NCI-H2171 (cell line): ENCODE measurements at regions not wholly inside any gene's neighbourhood (a gene's known extent, or its start where the extent isn't known, plus 50 kb on each side); places are given as distances from the start of the nearest gene placed in this dataset.

Experiments
- DNase-seq: peaks from one replicate; lab custom pipeline; 2025; lab: John Stamatoyannopoulos, UW

GRCh38 chr6:1515280-1515679 is 94.4 kb upstream of the FOXC1 start:
- no peak for DNase-seq

GRCh38 chr6:1515781-1516180 is 93.9 kb upstream of the FOXC1 start:
- DNase-seq = no peak

GRCh38 chr6:1516742-1517520 is 92.8 kb upstream of the FOXC1 start:
- DNase-seq = no peak

- DNase-seq = no peak
Observed at GRCh38 chr6:1518855-1519254, 90.9 kb upstream of the FOXC1 start.

GRCh38 chr6:1519597-1519996 is 90.1 kb upstream of the FOXC1 start:
- DNase-seq = no peak

GRCh38 chr6:1522779-1523178 is 86.9 kb upstream of the FOXC1 start:
- no peak for DNase-seq

- DNase-seq = no peak
Observed at GRCh38 chr6:1524040-1524480, 85.7 kb upstream of the FOXC1 start.

- DNase-seq = no peak
Observed at GRCh38 chr6:1525364-1526038, 84.2 kb upstream of the FOXC1 start.

GRCh38 chr6:1526398-1527072 is 83.2 kb upstream of the FOXC1 start:
- DNase-seq = no peak

GRCh38 chr6:1527073-1527457 is 82.7 kb upstream of the FOXC1 start:
- no peak for DNase-seq

GRCh38 chr6:1535295-1535694 is 74.4 kb upstream of the FOXC1 start:
- DNase-seq = no peak

GRCh38 chr6:1536526-1537429 is 72.9 kb upstream of the FOXC1 start:
- no peak for DNase-seq

- no peak for DNase-seq
Observed at GRCh38 chr6:1538369-1538768, 71.3 kb upstream of the FOXC1 start.

GRCh38 chr6:1538810-1539478 is 70.8 kb upstream of the FOXC1 start:
- no peak for DNase-seq

- no peak for DNase-seq
Observed at GRCh38 chr6:1540864-1541521, 68.7 kb upstream of the FOXC1 start.

GRCh38 chr6:1542335-1542734 is 67.4 kb upstream of the FOXC1 start:
- DNase-seq = no peak

GRCh38 chr6:1542764-1543163 is 67.0 kb upstream of the FOXC1 start:
- DNase-seq = no peak

GRCh38 chr6:1544000-1544399 is 65.7 kb upstream of the FOXC1 start:
- DNase-seq = no peak

- DNase-seq = no peak
Observed at GRCh38 chr6:1544603-1545002, 65.1 kb upstream of the FOXC1 start.

GRCh38 chr6:1545654-1546053 is 64.1 kb upstream of the FOXC1 start:
- no peak for DNase-seq

GRCh38 chr6:1547785-1548184 is 61.9 kb upstream of the FOXC1 start:
- DNase-seq = no peak
